ENCODE measurements at regions not wholly inside any gene's neighbourhood (a gene's known extent, or its start where the extent isn't known, plus 50 kb on each side); places are given as distances from the start of the nearest gene placed in this dataset.

DNA sequence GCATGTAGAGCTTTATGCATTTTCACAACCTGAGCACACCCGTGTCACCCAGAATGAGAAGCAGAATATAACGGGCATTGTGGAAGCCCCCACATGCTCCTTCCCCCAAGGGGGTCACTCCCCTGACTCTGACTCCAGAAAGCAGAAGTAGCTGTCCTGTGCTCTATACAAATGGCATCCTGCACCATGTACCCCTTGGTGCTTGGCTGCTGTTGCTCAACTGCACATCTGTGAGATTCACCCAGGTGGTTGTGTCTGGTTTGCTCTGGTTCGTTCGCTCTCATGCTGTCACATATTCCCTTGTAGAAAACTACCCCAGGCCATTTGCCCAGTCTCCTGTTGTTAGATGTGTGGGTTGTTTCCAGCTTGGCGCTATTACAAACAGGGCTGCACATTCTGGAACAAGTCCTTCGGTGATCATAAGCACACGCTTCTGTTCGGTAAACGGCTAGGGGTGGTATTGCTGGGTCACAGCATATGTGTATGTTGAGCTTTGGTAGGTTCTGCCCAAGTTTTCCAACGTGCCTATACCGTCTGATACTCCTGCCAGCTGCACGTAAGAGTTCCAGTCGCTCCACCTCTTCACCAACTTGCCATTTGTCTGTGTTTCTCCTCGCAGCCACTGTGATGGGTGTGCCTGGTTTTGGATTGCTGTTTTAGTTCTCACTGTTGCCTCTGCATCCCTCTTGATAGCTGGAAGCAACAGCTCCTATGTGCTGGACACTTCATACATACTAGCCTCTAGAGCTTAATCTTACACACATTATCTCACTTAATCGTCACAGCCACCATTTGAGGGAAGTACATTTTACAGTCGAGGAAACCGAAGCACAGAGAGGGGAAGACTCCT, 65.4 kb upstream of the SLC6A6 start:
- no peak for DNase-seq (ENCODE audit: low read depth)

- DNase-seq (ENCODE audit: low read depth) = no peak
Observed at GRCh38 chr3:14337828-14338227, 64.6 kb upstream of the SLC6A6 start.

DNA sequence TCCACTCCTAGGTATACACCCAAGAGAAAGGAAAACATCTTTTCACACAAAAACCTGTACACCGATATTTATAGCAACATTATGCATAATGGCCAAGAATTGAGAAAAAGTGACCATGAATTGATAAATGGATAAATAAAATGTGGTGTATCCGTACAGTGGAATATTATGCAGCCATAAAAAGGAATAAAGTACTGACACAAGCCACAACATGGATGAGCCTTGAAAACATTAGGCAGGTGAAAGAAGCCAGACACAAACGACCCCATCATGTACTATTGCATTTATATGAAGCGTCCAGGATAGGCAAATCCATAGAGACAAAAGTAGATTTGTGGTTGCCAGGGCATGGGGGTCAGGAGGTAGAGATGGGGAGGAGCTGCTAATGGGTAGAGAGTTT, 64.2 kb upstream of the SLC6A6 start:
- DNase-seq (ENCODE audit: low read depth) = no peak

DNA sequence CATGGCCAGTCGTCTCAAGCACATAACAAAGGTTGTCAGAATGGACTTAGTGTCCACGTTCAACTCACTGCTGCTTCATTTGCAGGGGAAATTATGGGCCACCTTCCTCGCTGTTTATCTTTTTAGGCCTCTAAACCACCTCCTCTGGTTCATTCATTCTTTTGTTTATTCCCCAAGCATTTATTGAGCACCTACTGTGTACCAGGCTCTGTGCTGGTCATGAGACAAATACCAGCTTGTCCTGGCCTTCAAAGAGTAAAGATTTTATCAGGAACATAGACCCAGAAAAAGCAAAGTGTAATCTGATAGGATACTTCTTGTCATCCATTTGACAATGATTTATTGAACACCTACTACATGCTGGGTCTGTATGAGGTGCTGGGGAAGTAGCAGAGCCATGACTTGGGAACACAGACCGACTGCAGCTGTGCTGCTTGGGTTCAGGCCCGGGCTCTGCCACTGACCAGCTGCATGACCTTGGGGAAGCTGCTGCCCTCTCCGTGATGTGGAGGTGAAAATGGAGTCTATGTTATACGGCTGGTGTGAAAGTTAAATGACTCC, 63.4 kb upstream of the SLC6A6 start:
- no peak for DNase-seq (ENCODE audit: low read depth)

GRCh38 chr3:14340960-14341708, 61.3 kb upstream of the SLC6A6 start:
- DNase-seq (ENCODE audit: low read depth) = no peak

GRCh38 chr3:14343338-14344112, 58.9 kb upstream of the SLC6A6 start:
- no peak for DNase-seq (ENCODE audit: low read depth)

DNA sequence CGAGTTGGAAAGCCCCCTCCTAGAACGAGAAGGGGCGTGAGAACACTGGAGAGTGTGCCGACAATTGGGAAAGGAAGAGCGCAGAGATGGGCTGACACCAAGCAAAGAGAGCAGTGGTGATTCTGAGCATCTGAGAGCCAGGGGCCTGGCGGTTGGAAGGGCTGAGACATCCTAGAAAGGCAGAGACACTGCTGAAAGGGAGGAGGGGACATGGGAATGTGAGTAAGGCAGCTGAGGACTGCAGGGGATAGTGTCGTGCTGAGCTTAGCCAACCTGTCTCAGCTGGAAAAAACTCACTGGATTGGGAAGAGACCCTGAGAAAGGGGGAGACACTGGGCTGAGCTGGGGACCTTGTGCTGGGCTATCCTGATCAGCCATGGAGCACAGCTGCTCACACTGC, 58.1 kb upstream of the SLC6A6 start:
- DNase-seq (ENCODE audit: low read depth) = no peak

- no peak for DNase-seq (ENCODE audit: low read depth)
Observed at GRCh38 chr3:14345496-14346150, 56.8 kb upstream of the SLC6A6 start.

GRCh38 chr3:14346191-14346590, 56.2 kb upstream of the SLC6A6 start:
- no peak for DNase-seq (ENCODE audit: low read depth)

GRCh38 chr3:14346642-14347041, 55.8 kb upstream of the SLC6A6 start:
- no peak for DNase-seq (ENCODE audit: low read depth)

- no peak for DNase-seq (ENCODE audit: low read depth)
Observed at GRCh38 chr3:14347110-14347509, 55.3 kb upstream of the SLC6A6 start.

DNA sequence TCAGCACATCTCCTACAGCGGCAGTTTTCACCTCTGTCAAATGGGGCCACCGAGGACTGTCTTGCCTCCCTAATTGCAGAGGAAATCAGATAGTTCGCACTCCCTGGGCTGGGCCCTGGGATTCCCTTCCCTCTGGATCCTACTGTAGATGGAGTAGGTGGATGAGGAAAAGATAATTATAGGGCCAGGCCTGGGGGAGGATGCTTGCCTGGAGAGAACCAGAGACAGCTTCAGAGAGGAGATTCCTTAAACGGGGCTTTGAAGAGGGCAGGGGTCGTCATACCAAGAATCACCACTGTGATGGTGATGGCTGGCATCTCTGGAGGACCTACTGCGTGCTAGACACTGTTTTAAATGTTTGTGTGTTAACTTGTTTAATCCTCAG, 50.8 kb upstream of the SLC6A6 start:
- no peak for DNase-seq (ENCODE audit: low read depth)

- DNase-seq (ENCODE audit: low read depth) = no peak
Observed at GRCh38 chr3:14352002-14352627, 50.3 kb upstream of the SLC6A6 start.

Measured in stimulated activated CD8-positive, alpha-beta memory T cell treated with anti-CD3 and anti-CD28 coated beads, Interleukin-12 subunit alpha, Interleukin-12 subunit beta, amount 100 ng/mL, for 4 hours (primary cell).